GM12878 (cell line): ENCODE measurements at regions not wholly inside any gene's neighbourhood (a gene's known extent, or its start where the extent isn't known, plus 50 kb on each side); places are given as distances from the start of the nearest gene placed in this dataset.

Experiments used
- ATAC-seq: fragments of 200-7000 bp; cut with Tn5 transposase; 3 replicates; pipeline ENCODE4 v1.9.1; 2020; ENCODE audit warnings: mild to moderate bottlenecking, moderate library complexity
- BruUV-seq: library from RNA; stranded (reverse); fragments of 400-500 nt; replicated peaks from 2 replicates; lab custom pipeline; 2021; lab: Mats Ljungman, UMichigan
- CTCF ChIA-PET: fragments of 300-600 bp; sonication (Branson Sonifier 250); formaldehyde crosslinking; extraction: SDS; loops from one replicate; lab custom pipeline; 2021; ENCODE audit warnings: inconsistent platforms; lab: Yijun Ruan, JAX
- POLR2A ChIA-PET: fragments of 350-600 bp; formaldehyde crosslinking; extraction: SDS; loops from one replicate; lab custom pipeline; 2021; ENCODE audit warnings: inconsistent platforms; lab: Charles Lee
- RAD21 ChIA-PET: fragments of 300-600 bp; sonication (Branson Sonifier 250); formaldehyde crosslinking; loops from one replicate; lab custom pipeline; 2023; ENCODE audit warnings: antibody characterized with exemption; ENCODE audit not compliant: unreplicated experiment; lab: Charles Lee
- SMC1A ChIA-PET: fragments of 300-600 bp; sonication (Branson Sonifier 250); formaldehyde crosslinking; loops from one replicate; lab custom pipeline; 2023; ENCODE audit not compliant: unreplicated experiment, uncharacterized antibody; lab: Charles Lee
- DNase-seq: peaks from one replicate; pipeline ENCODE4 v3.0.0-alpha.2; 2011; ENCODE audit warnings: low read depth, low spot score
- FAIRE-seq: peaks from 3 replicates; lab custom pipeline; 2011; peaks lifted over from hg19 to GRCh38; lab: Jason Lieb, UNC
- H2AFZ ChIP-seq: 2 replicates; pipeline ENCODE4 v1.6.0; 2011; ENCODE audit warnings: low read depth, low read length, control low read depth; ENCODE audit not compliant: control insufficient read depth
- H3K27ac ChIP-seq: 2 replicates; pipeline ENCODE4 v1.5.1; 2011; ENCODE audit warnings: control low read depth; ENCODE audit not compliant: control insufficient read depth, insufficient read depth
- H3K27me3 ChIP-seq, 2 experiments: replicated peaks in 1 of 2; 2 replicates each; pipeline versions ENCODE4 v1.6.0 to v1.6.1; 2011; ENCODE audit warnings: low read length in 1 of 2; ENCODE audit not compliant: control insufficient read depth in 2 of 2, insufficient read depth in 2 of 2
- H3K36me3 ChIP-seq, 2 experiments: 2 replicates each; pipeline ENCODE4 v1.5.1; 2011; ENCODE audit warnings: low read length in 1 of 2; ENCODE audit not compliant: control insufficient read depth in 2 of 2, insufficient read depth in 2 of 2
- H3K4me1 ChIP-seq: 2 replicates; pipeline ENCODE4 v1.6.1; 2011; ENCODE audit warnings: mild to moderate bottlenecking, low read length, moderate library complexity, mixed read lengths; ENCODE audit not compliant: control insufficient read depth, insufficient read depth
- H3K4me2 ChIP-seq: 2 replicates; pipeline ENCODE4 v1.6.0; 2011; ENCODE audit warnings: control low read depth; ENCODE audit not compliant: control insufficient read depth, insufficient read depth
- H3K4me3 ChIP-seq: fragments of 200-600 bp; sonication (generic); 2 replicates; pipeline ENCODE4 v1.5.1; 2016
- H3K79me2 ChIP-seq: 2 replicates; pipeline ENCODE4 v1.6.0; 2011; ENCODE audit warnings: low read length; ENCODE audit not compliant: control insufficient read depth, insufficient read depth
- H3K9ac ChIP-seq: 2 replicates; pipeline ENCODE4 v1.8.0; 2011; ENCODE audit warnings: low read length, control low read depth, mixed read lengths; ENCODE audit not compliant: control insufficient read depth, insufficient read depth
- H3K9me3 ChIP-seq: replicated peaks from 3 replicates; pipeline ENCODE4 v1.5.1; 2011; ENCODE audit warnings: mild to moderate bottlenecking, low read length; ENCODE audit not compliant: control insufficient read depth, insufficient read depth
- H4K20me1 ChIP-seq: 2 replicates; pipeline ENCODE4 v1.6.0; 2011; ENCODE audit not compliant: control insufficient read depth, insufficient read depth
- CBFB ChIP-seq: IDR thresholded peaks from 2 replicates; pipeline ENCODE4 v1.6.1; 2016; ENCODE audit warnings: antibody characterized with exemption, low read depth
- FOS ChIP-seq: IDR thresholded peaks from 3 replicates; pipeline ENCODE4 v1.6.1; 2011; ENCODE audit warnings: borderline replicate concordance; ENCODE audit not compliant: insufficient read length; ENCODE audit errors: extremely low read depth
- MYB ChIP-seq: fragments of 150-350 bp; IDR thresholded peaks from 2 replicates; pipeline ENCODE4 v1.6.1; 2014; ENCODE audit warnings: mild to moderate bottlenecking, low read depth, low read length, borderline replicate concordance
- NFIC ChIP-seq: IDR thresholded peaks from 2 replicates; pipeline ENCODE4 v1.6.1; 2012; ENCODE audit warnings: low read depth, mild to moderate bottlenecking, inconsistent platforms, low read length, moderate library complexity
- SRF ChIP-seq, 2 experiments: IDR thresholded peaks; 2 replicates each; pipeline ENCODE4 v1.6.1; 2011; ENCODE audit warnings: low read depth in 2 of 2, low read length in 2 of 2, mild to moderate bottlenecking in 1 of 2, moderate library complexity in 1 of 2
- WGBS: methylation state at CpG from one replicate; pipeline ENCODE4 v1.1.6; 2016; ENCODE audit warnings: low lambda C conversion rate; ENCODE audit not compliant: insufficient replicate concordance, insufficient coverage; ENCODE audit errors: missing lambda C conversion rate; 5-methylcytosine and 5-hydroxymethylcytosine counted together
- in situ Hi-C: fragments of 300-500 bp; cut with MboI; formaldehyde crosslinking; loops from 9 replicates; pipeline ENCODE4 v1.14.3; 2018; ENCODE audit warnings: mixed read lengths
- intact Hi-C: fragments of 100-400 bp; cut with micrococcal nuclease; formaldehyde crosslinking; loops from one replicate; pipeline ENCODE4 v1.14.2; 2022; ENCODE audit not compliant: unreplicated experiment
- TF ChIP-seq, protein P1 (sequence below): fragments of 450-650 bp; IDR thresholded peaks from 2 replicates; pipeline ENCODE4 v1.6.1; 2017; ENCODE audit warnings: mild to moderate bottlenecking
- TF ChIP-seq, protein P2 (sequence below): fragments of 450-650 bp; IDR thresholded peaks from 2 replicates; pipeline ENCODE4 v1.6.1; 2018; ENCODE audit warnings: borderline replicate concordance, mild to moderate bottlenecking; ENCODE audit not compliant: partially characterized antibody

DNA sequence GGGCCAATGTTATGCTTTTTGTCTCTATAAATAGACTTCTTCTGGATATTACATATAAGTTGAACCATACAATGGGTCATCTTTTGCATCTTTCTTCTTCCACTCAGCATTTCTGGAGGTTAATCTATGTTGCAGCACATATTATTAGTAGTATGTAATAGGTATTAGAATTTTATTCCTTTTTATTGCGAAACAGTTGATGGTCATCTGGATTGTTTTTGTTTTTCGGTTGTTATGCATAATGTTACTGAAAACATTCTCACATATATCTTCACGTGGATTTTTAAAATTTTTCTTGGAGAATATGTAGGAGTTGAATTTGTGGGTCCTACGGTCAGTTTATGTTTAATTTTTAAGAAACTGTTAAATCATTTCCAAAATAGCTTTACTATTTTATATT, 466.8 kb downstream of the SLCO4C1 start:
- 26% methylated on average over 4 of the region's 4 CpGs for WGBS
- DNase-seq (no peak), ATAC-seq (no peak), FAIRE-seq (no peak)
- no peak overlapping the region for H3K9ac ChIP-seq
- no peak overlapping the region for H3K27ac ChIP-seq
- H3K27me3 ChIP-seq, result no peaks in the 10 kb centered on the region
- H2AFZ ChIP-seq, result no peak overlapping the region
- in situ Hi-C loops (no loop called here), intact Hi-C loops (no loop called here)
- ChIA-PET RAD21 (no interaction called here), POLR2A (no interaction called here), CTCF (no interaction called here), SMC1A (no interaction called here)
- H3K36me3 ChIP-seq, result no peaks in the 10 kb centered on the region
- H3K9me3 ChIP-seq, result no peaks in the 10 kb centered on the region
- no peaks in the 10 kb centered on the region for H4K20me1 ChIP-seq
- H3K4me2 ChIP-seq, result no peak overlapping the region
- TF ChIP-seq SRF (IDR thresholded peaks at IDR 0.05; ENCODE audit: low read depth in 2 of 2, low read length in 2 of 2), result no peak
- TF ChIP-seq FOS, result no peak
- TF ChIP-seq NFIC, result no peak
- TF ChIP-seq, protein P1, sequence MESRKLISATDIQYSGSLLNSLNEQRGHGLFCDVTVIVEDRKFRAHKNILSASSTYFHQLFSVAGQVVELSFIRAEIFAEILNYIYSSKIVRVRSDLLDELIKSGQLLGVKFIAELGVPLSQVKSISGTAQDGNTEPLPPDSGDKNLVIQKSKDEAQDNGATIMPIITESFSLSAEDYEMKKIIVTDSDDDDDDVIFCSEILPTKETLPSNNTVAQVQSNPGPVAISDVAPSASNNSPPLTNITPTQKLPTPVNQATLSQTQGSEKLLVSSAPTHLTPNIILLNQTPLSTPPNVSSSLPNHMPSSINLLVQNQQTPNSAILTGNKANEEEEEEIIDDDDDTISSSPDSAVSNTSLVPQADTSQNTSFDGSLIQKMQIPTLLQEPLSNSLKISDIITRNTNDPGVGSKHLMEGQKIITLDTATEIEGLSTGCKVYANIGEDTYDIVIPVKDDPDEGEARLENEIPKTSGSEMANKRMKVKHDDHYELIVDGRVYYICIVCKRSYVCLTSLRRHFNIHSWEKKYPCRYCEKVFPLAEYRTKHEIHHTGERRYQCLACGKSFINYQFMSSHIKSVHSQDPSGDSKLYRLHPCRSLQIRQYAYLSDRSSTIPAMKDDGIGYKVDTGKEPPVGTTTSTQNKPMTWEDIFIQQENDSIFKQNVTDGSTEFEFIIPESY, result no peak
- no peak for TF ChIP-seq MYB
- TF ChIP-seq, protein P2, sequence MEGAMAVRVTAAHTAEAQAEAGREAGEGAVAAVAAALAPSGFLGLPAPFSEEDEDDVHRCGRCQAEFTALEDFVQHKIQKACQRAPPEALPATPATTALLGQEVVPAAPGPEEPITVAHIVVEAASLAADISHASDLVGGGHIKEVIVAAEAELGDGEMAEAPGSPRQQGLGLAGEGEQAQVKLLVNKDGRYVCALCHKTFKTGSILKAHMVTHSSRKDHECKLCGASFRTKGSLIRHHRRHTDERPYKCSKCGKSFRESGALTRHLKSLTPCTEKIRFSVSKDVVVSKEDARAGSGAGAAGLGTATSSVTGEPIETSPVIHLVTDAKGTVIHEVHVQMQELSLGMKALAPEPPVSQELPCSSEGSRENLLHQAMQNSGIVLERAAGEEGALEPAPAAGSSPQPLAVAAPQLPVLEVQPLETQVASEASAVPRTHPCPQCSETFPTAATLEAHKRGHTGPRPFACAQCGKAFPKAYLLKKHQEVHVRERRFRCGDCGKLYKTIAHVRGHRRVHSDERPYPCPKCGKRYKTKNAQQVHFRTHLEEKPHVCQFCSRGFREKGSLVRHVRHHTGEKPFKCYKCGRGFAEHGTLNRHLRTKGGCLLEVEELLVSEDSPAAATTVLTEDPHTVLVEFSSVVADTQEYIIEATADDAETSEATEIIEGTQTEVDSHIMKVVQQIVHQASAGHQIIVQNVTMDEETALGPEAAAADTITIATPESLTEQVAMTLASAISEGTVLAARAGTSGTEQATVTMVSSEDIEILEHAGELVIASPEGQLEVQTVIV, result no peak
- TF ChIP-seq CBFB, result no peak
- H3K4me1 ChIP-seq, result no peaks in the 10 kb centered on the region
- no peak overlapping the region for H3K4me3 ChIP-seq
- BruUV-seq, result no TSS peak
- no peaks in the 10 kb centered on the region for H3K79me2 ChIP-seq
